ENCODE measurements at regions not wholly inside any gene's neighbourhood (a gene's known extent, or its start where the extent isn't known, plus 50 kb on each side); places are given as distances from the start of the nearest gene placed in this dataset.

DNA sequence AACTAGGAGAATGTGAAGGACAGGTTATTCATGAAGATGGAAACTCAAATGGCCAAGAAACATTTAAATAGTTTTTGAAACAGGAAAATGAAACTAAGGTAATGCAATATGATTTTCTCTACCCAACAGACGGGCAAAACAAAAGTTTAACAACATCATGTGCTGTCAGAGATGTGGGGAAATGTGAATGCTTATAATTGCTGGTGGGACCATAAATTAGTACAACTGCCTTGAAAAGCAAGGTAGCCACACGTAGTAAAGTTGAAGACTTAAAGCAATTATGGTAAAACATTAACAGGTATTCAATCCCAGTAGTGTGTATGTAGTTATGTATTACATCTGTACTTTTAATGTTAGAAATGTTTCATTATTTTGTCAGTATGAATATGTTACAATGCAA, 57.0 kb upstream of the C3orf80 start:
- Mint-ChIP-seq H3K4me3 (no peak overlapping the region), H3K36me3 (ENCODE audit: low read depth) (no peaks in the 10 kb centered on the region), H3K27ac (no peak overlapping the region), H3K4me1 (ENCODE audit: low read depth) (peaks cover 5% of the 10 kb centered on the region), H3K27me3 (ENCODE audit: insufficient read depth) (peaks cover 9% of the 10 kb centered on the region), H3K9me3 (no peaks in the 10 kb centered on the region)
- no peak for DNase-seq (ENCODE audit: low spot score)
- intact Hi-C loops (cut with micrococcal nuclease), result no loop called here

DNA sequence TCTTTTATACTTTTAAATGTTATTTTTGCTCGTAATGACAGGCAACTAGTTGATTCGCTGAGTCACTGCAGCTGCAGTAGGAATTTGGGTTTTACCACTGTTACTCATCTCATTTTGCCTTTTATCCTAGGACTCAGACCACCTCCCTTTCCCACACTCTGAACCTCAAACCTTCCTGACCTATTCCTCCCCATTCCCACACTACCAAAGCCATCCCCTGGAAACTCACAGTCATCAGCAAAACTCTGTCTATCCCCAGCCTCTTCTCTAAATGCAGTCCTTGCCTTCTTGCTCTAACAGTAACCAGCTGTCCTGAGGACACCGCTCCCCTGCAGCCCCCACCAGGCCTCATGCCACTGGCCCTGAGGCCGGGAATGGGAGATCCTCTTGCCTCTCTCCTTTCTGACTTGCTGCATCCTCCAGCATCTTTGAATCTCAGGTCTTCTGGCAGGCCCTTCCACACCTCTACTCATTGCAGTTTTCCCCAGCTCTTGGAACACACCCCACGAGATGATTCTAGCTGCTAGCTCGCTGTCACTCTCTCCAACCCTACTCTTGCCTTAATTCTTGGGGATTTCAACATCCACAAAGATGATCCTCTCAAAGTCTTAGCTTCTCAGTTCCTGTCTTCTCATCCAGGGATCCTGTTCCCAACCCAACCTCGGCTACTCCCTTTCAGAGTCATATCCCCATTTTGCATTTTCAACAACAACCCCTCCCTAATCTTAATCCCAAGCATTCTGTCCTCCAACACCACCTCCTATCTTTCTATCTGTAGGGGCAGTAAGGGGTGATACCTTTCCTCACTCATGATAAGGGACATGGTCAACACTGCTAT, 55.9 kb upstream of the C3orf80 start:
- H3K27me3 Mint-ChIP-seq (ENCODE audit: insufficient read depth), result peaks cover 5% of the 10 kb centered on the region
- intact Hi-C loops (cut with micrococcal nuclease), result no loop called here
- no peak overlapping the region for H3K4me3 Mint-ChIP-seq
- DNase-seq (ENCODE audit: low spot score), result no peak
- no peaks in the 10 kb centered on the region for H3K9me3 Mint-ChIP-seq
- H3K4me1 Mint-ChIP-seq (ENCODE audit: low read depth), result peaks cover 5% of the 10 kb centered on the region
- no peak overlapping the region for H3K27ac Mint-ChIP-seq
- no peaks in the 10 kb centered on the region for H3K36me3 Mint-ChIP-seq (ENCODE audit: low read depth)

DNA sequence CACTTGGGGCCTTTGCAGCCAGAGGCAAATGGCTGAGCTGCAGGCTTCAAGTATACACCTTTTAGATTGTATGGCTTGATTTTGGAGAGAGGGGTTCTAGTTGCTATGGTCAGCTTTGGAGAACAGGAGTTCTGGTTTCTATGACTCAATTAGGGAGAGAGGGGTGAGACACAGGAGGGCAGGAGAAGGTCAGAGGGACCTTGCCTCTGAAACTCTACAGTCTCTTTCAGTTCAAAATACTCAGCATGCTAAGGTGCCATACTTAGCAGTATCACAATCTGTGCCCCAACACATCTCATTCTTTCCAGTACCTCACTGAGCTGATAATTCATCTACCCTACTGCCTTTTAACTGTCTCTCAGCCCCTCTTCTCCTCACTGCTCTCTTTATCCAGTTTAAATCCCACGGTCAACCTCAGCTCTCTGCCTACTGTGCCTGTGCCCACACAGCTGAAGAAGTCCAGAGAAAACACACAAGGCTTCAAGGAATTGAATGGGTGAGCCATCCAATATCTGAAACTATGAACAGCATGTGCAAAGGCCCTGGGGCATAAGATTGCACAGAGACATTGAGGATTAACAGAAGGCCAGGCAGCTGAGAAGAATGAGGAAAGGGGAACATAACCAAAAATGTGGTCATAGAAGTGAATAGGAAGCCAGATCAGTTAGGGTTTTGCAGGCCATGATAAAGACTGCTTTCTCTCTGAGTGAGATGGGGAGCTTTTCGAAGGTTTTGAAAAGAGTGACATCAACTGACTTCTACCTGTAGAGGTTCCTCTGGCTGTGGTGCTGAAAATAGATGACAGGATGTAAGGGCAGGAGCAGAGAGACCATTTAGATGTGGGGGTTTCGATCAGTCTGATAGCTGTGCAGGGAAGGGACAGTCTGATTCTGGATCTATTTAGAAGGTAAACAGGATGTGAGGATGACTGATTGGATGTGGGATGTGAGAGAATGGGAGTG, 54.5 kb upstream of the C3orf80 start:
- no peak for DNase-seq (ENCODE audit: low spot score)
- H3K27me3 Mint-ChIP-seq (ENCODE audit: insufficient read depth), result peaks cover under 1% of the 10 kb centered on the region
- no peak overlapping the region for H3K27ac Mint-ChIP-seq
- intact Hi-C loops (cut with micrococcal nuclease), result no loop called here
- no peaks in the 10 kb centered on the region for H3K9me3 Mint-ChIP-seq
- H3K36me3 Mint-ChIP-seq (ENCODE audit: low read depth), result no peaks in the 10 kb centered on the region
- no peak overlapping the region for H3K4me3 Mint-ChIP-seq
- H3K4me1 Mint-ChIP-seq (ENCODE audit: low read depth), result peaks cover 5% of the 10 kb centered on the region

DNA sequence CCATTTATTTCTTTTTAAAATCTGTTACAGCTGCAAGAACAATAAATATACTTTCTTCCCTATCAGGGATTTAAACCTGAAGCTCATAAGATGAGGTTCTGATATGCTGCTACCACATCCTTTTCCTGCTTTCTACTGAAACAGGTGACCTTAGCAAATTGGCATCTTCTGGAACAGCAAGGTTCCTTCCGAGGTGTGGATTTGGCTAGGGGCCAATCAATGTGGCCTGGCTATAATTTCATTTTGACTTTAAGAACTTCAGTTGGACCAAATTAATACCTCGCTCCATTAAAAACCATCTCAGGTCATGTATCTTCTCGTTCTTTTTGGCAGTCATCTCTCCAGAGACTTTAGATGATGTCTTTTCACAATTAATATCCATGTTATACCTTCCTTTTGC, 53.4 kb upstream of the C3orf80 start:
- Mint-ChIP-seq H3K4me3 (no peak overlapping the region), H3K27me3 (ENCODE audit: insufficient read depth) (no peaks in the 10 kb centered on the region), H3K27ac (no peak overlapping the region), H3K36me3 (ENCODE audit: low read depth) (no peaks in the 10 kb centered on the region), H3K9me3 (no peaks in the 10 kb centered on the region), H3K4me1 (ENCODE audit: low read depth) (peaks cover 5% of the 10 kb centered on the region)
- no peak for DNase-seq (ENCODE audit: low spot score)
- intact Hi-C loops (cut with micrococcal nuclease), result no loop called here

DNA sequence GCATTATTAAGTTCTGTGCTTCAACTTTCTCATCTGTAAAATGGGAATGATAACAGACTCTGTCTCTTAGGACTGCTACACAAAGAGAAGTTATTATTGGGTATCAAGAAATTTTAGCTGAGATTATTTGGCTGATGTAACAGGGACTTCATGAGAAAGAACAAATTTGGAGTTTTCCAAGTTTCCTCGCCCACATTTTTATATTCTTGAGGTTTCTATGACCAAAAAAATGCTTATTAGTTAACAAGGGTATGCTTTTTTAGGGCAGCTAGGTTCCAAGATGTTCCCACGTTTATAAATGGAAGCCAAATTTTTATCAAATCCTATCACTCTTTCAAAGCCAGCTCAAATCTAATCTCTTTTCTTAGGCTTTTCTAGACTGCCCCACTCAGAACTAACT, 50.6 kb upstream of the C3orf80 start:
- Mint-ChIP-seq H3K27ac (no peak overlapping the region), H3K4me3 (no peak overlapping the region), H3K36me3 (ENCODE audit: low read depth) (no peaks in the 10 kb centered on the region), H3K9me3 (no peaks in the 10 kb centered on the region), H3K4me1 (ENCODE audit: low read depth) (peaks cover 5% of the 10 kb centered on the region), H3K27me3 (ENCODE audit: insufficient read depth) (no peaks in the 10 kb centered on the region)
- intact Hi-C loops (cut with micrococcal nuclease), result no loop called here
- DNase-seq (ENCODE audit: low spot score), result no peak
